BJ (cell line): ENCODE measurements at regions not wholly inside any gene's neighbourhood (a gene's known extent, or its start where the extent isn't known, plus 50 kb on each side); places are given as distances from the start of the nearest gene placed in this dataset.

Experiments
- CTCF ChIA-PET: fragments of 350-600 bp; formaldehyde crosslinking; extraction: SDS; loops from one replicate; lab custom pipeline; 2021; ENCODE audit warnings: antibody characterized with exemption, inconsistent platforms; lab: Yijun Ruan, JAX
- POLR2A ChIA-PET: fragments of 300-600 bp; sonication (Branson Sonifier 250); formaldehyde crosslinking; extraction: SDS; loops from one replicate; lab custom pipeline; 2021; ENCODE audit warnings: antibody characterized with exemption; lab: Charles Lee
- DNase-seq: peaks from one replicate; pipeline ENCODE4 v3.0.0-alpha.2; 2011; ENCODE audit warnings: low read depth
- H3K27me3 ChIP-seq: 2 replicates; pipeline ENCODE4 v1.6.0; 2011; ENCODE audit warnings: low read length; ENCODE audit not compliant: control insufficient read depth, insufficient read depth
- H3K36me3 ChIP-seq: 2 replicates; pipeline ENCODE4 v1.5.1; 2011; ENCODE audit warnings: low read length; ENCODE audit not compliant: control insufficient read depth, insufficient read depth
- H3K4me3 ChIP-seq: 2 replicates; pipeline ENCODE4 v1.5.1; 2011; ENCODE audit warnings: low read depth, mild to moderate bottlenecking, control low read depth, low read length
- TF ChIP-seq, protein P1 (sequence below): IDR thresholded peaks from 2 replicates; pipeline ENCODE4 v1.5.1; 2011; ENCODE audit warnings: low read depth, mild to moderate bottlenecking, control low read depth, inconsistent platforms, low read length, moderate library complexity; ENCODE audit not compliant: insufficient read depth

DNA sequence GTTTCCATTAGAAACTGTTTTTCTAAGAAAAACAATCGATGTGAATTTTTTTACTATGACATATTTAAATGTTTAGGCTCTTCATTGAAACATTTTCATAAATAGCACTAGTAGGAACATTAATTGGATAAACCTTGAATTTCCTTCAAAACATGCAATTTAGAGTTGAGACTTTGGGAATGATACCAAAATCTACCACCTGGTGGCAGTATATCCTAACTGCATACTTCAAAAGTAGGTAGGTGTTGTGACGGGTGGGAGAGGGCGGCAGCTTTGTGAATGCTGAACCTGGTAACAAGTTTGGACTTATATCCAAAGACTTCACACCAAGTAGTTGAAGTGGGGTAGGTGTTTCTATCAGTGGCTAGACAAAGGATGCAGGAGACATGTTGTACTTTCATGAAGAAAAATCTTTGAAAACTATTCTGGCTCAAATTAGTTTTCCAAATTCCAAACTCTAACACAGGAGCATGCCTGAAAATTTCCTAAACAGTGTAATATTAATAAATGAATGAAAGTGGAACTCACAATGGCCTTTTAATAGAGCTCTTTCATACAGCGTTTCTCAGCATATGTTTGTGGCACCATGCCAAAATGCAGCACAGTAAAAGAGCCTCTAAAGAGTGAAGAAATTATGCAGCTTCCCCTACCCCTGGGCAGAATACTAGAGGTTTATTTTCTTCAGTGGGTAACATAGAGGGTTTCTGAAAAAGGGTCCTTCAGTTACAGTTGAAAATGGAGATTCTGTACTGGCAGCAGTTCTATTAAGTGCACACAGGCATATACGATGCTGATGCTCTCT, 201.0 kb upstream of the TPK1 start:
- DNase-seq = no peak
- TF ChIP-seq, protein P1, sequence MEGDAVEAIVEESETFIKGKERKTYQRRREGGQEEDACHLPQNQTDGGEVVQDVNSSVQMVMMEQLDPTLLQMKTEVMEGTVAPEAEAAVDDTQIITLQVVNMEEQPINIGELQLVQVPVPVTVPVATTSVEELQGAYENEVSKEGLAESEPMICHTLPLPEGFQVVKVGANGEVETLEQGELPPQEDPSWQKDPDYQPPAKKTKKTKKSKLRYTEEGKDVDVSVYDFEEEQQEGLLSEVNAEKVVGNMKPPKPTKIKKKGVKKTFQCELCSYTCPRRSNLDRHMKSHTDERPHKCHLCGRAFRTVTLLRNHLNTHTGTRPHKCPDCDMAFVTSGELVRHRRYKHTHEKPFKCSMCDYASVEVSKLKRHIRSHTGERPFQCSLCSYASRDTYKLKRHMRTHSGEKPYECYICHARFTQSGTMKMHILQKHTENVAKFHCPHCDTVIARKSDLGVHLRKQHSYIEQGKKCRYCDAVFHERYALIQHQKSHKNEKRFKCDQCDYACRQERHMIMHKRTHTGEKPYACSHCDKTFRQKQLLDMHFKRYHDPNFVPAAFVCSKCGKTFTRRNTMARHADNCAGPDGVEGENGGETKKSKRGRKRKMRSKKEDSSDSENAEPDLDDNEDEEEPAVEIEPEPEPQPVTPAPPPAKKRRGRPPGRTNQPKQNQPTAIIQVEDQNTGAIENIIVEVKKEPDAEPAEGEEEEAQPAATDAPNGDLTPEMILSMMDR = peak; percentile 45
- ChIA-PET CTCF (interaction anchor here (0.8 to 1.5 kb wide), 2 partner anchors 13 to 27 kb away, joined by 3 to 4 read pairs; no protein-coding TSS in a partner anchor), POLR2A (no interaction called here)
- Histone ChIP-seq H3K36me3 (no peaks in the 10 kb centered on the region), H3K27me3 (no peaks in the 10 kb centered on the region), H3K4me3 (no peak overlapping the region)

DNA sequence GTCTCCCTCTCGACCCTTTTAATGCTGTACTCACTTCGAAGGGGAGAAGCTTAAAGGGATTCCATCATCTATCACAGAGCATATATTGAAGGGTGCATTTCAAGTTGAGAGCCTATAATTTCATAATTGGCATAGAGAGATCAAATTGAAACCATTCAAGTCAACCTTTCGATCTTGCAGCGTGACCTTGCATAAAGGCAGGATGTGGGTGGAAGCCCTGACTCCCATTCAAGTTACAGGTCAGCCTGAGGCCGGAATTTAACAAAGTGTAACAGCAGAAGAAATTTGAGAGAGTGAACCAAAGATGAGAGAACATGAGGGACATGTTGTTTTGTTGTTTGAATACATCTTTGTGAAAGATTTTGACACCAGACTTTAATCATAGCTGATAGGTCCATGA, 195.3 kb upstream of the TPK1 start:
- H3K36me3 ChIP-seq = no peaks in the 10 kb centered on the region
- POLR2A ChIA-PET = no interaction called here
- TF ChIP-seq, protein P1 = no peak
- CTCF ChIA-PET = no interaction called here
- no peaks in the 10 kb centered on the region for H3K27me3 ChIP-seq
- H3K4me3 ChIP-seq = no peak overlapping the region
- no peak for DNase-seq

DNA sequence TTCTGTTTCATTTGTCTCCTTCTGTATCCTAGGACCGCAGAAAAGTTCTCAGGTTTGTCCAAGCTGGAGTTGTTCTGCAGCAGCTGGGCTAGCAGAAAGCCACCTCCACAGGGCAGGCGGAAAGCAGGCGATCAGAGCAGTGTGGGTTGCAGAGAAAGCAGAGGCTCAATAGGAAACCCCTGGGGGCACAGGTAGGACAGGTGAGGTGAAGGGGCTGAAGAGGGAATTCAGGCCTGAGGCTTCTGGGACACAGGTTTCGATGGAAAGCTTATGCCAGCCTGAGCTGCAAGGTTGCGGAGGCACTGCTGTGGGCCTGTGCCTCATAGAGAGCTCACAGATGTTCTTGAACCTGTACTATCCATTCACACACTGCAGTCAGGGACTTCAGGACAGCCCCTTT, 194.9 kb upstream of the TPK1 start:
- TF ChIP-seq, protein P1 = no peak
- CTCF ChIA-PET = no interaction called here
- Histone ChIP-seq H3K4me3 (no peak overlapping the region), H3K36me3 (no peaks in the 10 kb centered on the region), H3K27me3 (no peaks in the 10 kb centered on the region)
- no peak for DNase-seq
- POLR2A ChIA-PET = no interaction called here

DNA sequence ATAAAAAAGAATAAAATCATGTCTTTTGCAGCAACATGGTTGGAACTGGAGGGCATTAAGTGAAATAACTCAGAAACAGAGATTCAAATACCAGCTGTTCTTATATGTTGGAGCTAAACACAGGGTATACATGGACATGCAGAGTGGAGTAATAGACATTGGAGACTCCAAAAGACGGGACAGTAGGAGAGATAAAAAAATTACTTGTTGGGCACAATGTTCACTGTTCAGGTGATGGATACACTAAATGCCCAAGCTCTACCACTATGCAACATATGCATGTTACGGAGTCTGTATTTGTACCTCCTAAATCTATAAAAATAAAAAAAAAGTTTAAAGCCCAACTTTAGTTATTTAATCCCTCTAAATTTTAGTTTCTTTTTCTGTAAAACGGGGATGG, 184.6 kb upstream of the TPK1 start:
- Histone ChIP-seq H3K4me3 (no peak overlapping the region), H3K36me3 (no peaks in the 10 kb centered on the region), H3K27me3 (no peaks in the 10 kb centered on the region)
- TF ChIP-seq, protein P1 = no peak
- CTCF ChIA-PET = interaction anchor here (1.2 kb wide), 1 partner anchor 10 kb away, joined by 3 read pairs; no protein-coding TSS in a partner anchor
- DNase-seq = no peak
- POLR2A ChIA-PET = no interaction called here

DNA sequence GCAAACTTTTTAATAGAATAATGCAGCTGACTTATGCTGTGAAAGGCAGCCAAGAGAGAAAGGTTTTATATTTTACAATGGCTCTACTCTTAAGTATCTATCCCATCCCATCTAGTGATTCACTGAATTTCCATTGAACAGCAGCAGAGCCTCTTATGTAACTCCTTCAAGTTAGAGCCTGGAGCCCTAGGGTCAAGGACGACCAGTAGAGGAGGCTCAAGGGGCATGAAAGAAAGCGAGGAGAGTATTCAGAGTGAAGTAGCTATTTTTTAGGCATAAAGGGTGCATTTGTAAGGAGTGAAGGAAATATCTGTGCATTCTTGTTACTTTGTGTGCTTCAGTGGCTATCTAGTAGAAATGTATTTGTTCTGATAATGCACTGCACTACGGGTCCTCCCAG, 180.2 kb upstream of the TPK1 start:
- CTCF ChIA-PET = no interaction called here
- no peaks in the 10 kb centered on the region for H3K36me3 ChIP-seq
- no peak overlapping the region for H3K4me3 ChIP-seq
- DNase-seq = no peak
- POLR2A ChIA-PET = no interaction called here
- no peaks in the 10 kb centered on the region for H3K27me3 ChIP-seq
- TF ChIP-seq, protein P1 = no peak
